Kidney glomerular epithelial cell (primary cell): ENCODE measurements at regions not wholly inside any gene's neighbourhood (a gene's known extent, or its start where the extent isn't known, plus 50 kb on each side); places are given as distances from the start of the nearest gene placed in this dataset.

Experiments
- DNase-seq: peaks from one replicate; lab custom pipeline; 2025; lab: John Stamatoyannopoulos, UW

GRCh38 chr15:69818529-69818928, 279.2 kb downstream of the TLE3 start:
- DNase-seq, result no peak

GRCh38 chr15:69819371-69819770, 278.3 kb downstream of the TLE3 start:
- no peak for DNase-seq

GRCh38 chr15:69820819-69821218, 276.9 kb downstream of the TLE3 start:
- no peak for DNase-seq

GRCh38 chr15:69823223-69823907, 274.4 kb downstream of the TLE3 start:
- DNase-seq, result no peak

- no peak for DNase-seq
Observed at GRCh38 chr15:69824075-69824876, 273.4 kb downstream of the TLE3 start.

- DNase-seq, result no peak
Observed at GRCh38 chr15:69824877-69825406, 272.8 kb downstream of the TLE3 start.

- DNase-seq, result no peak
Observed at GRCh38 chr15:69825941-69826818, 271.5 kb downstream of the TLE3 start.

GRCh38 chr15:69826819-69827175, 270.9 kb downstream of the TLE3 start:
- DNase-seq, result no peak

GRCh38 chr15:69827751-69828150, 270.0 kb downstream of the TLE3 start:
- DNase-seq, result no peak

GRCh38 chr15:69828181-69828828, 269.4 kb downstream of the TLE3 start:
- DNase-seq, result no peak

GRCh38 chr15:69829974-69830373, 267.7 kb downstream of the TLE3 start:
- no peak for DNase-seq

GRCh38 chr15:69830430-69830829, 267.3 kb downstream of the TLE3 start:
- DNase-seq, result no peak

- DNase-seq, result no peak
Observed at GRCh38 chr15:69830876-69831275, 266.8 kb downstream of the TLE3 start.

- no peak for DNase-seq
Observed at GRCh38 chr15:69834267-69834666, 263.4 kb downstream of the TLE3 start.

- no peak for DNase-seq
Observed at GRCh38 chr15:69834761-69835160, 263.0 kb downstream of the TLE3 start.

- no peak for DNase-seq
Observed at GRCh38 chr15:69836048-69836447, 261.7 kb downstream of the TLE3 start.

- DNase-seq, result no peak
Observed at GRCh38 chr15:69836526-69837230, 261.0 kb downstream of the TLE3 start.

GRCh38 chr15:69838338-69838737, 259.4 kb downstream of the TLE3 start:
- no peak for DNase-seq

- DNase-seq, result no peak
Observed at GRCh38 chr15:69838994-69839393, 258.7 kb downstream of the TLE3 start.

GRCh38 chr15:69841113-69841828, 256.4 kb downstream of the TLE3 start:
- no peak for DNase-seq

- DNase-seq, result no peak
Observed at GRCh38 chr15:69842851-69843250, 254.9 kb downstream of the TLE3 start.
